HG03045 (cell line): ENCODE measurements at regions not wholly inside any gene's neighbourhood (a gene's known extent, or its start where the extent isn't known, plus 50 kb on each side); places are given as distances from the start of the nearest gene placed in this dataset.
A peak's percentile ranks its signal among the peaks of the same experiment; 100 is the strongest.

ENCODE experiments used
- ATAC-seq: cut with Tn5 transposase; IDR thresholded peaks from one replicate; pipeline ENCODE4 v1.9.1; 2021; ENCODE audit warnings: mild to moderate bottlenecking, moderate library complexity; ENCODE audit not compliant: unreplicated experiment

DNA sequence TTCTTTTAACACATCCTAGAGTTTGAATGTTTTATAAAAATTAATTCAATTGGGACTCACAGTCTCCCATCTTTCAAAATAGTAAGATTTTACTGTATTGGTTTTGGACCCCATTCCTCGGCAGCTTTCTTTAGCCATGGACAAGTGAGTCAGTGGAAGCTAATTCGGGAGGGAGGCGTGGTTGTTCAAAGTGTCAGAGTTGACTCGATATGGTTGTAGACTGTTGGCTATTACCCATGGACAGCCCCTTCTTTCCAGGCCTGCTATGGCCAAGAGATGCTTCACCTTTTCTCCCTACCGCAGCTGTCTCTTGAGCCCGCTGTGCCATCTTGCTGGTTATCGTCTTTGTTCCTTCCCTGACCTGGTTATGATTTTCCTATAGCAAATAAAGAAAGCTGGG is 243.0 kb downstream of the CD83 start:
- no peak for ATAC-seq

DNA sequence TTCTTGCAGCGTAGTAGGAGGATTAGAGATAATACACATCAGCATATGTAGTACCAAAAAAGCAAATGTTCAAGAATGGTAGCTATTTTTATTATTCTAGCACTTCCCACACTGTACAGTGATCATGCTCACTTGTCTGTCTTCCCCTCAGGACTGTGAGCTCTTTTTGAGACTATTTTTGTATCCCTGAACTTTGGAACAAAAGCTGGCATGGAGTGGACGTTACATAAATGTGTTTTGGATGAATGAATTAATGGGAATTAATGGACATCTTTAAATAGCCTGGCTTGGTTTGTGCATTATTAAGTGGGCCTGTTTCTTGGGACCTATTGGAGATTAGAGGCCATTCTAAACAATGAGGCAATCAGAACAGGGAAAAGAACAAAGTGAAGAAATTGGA is 243.7 kb downstream of the CD83 start:
- ATAC-seq = no peak

DNA sequence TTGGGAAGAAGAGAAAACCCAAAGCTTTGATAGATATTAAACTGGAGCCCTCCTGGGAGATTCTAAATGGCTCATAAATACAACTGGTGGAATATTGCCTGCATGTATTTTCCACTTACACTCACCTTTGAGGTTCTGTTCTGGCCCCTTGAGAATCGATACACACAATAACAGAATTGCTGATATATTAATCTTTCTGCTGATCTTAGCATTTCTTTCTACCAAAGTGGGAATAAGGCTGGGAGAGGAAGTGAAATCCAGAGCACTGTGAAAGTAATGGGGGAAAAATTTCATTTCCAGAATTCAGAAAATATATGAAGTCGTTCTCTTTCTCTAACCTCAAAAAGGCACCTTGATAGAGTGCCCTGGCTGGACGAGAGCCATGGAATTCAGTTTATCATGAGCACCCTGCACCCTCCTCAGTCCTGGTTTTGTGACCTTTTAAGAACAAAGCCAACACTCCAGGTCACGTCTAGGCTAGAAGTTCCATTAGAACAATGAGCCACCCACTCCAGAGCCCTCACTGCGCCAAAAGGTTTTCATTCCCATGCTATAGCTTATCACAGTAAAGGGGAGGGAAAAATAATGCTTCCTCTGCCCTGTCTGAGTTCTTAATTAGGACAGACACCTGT is 244.5 kb downstream of the CD83 start:
- ATAC-seq = no peak

DNA sequence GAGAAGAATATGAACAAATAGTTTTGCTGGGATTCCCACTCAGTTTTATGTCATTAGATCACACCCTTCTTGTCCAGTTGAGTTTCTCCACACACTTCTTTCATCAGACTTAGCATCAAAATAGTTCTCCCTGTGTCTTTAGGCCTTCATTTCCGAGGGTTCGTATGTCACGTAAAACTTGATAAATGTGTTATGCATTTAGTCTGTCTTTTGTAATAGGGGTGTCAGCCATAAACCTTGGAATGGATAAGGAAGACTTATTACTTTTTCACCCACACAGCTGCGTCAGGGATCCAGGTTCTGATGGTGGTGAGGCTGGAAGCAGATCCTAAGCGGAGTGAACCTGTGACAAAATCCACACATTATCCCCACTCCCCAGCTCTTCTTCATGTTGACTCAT is 246.8 kb downstream of the CD83 start:
- ATAC-seq = no peak

- ATAC-seq = no peak
Observed at GRCh38 chr6:14365393-14365792, 247.8 kb downstream of the CD83 start.

DNA sequence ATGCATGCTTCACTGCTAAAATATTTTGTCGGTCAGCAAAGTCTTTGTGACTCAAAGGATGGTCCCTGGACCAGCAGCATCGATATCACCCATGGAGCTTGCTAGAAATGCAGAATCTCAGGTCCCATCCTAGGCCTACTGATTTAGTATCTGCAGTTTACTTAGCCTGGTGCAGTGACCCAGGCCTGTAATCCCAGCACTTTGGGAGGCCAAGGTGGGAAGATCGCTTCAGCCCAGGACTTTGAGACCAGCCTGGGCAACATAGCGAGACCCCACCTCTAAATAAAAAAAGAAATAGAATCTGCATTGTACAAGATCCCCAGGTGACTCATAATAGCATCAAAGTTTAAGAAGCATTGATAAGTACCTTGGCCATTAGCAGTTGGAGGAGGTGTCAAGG is 248.7 kb downstream of the CD83 start:
- no peak for ATAC-seq

DNA sequence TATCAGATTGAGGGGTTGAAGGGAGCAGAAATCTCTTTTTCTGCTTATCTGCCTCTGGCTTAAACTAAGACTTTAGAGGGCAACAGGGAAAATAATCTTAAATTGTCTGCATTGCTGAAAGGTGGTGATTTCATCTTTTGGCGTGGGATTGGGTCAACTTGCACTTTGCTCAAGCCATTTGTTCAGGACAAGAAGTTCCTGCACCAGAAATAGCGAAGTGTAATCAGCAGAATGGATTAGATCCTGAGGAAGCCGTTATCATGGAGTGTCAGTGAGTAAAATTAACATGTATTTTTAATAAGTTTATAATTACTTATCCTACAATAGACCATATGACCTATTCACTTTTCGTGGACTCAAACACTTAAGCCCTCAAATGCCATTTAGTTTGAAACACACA is 249.3 kb downstream of the CD83 start:
- ATAC-seq = no peak

DNA sequence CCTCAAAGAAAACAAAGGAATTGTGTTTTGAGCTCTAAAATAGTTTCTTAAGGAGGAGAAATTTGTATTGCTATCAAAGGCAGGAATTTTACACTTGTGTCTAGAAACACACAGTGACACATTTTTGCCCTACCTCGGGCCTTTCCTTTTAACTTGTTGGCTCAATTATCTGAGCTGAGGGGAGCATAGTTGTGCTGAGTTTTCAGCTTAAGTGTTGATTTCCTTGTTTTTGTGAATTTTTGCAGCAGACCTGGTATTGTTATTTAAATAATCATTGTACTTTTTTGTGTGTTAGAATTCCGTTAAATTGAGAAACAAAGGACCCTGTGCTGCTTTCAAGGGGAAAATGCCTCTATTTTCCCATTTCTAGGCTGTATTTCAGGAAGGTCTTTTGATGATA is 249.7 kb downstream of the CD83 start:
- ATAC-seq = no peak

DNA sequence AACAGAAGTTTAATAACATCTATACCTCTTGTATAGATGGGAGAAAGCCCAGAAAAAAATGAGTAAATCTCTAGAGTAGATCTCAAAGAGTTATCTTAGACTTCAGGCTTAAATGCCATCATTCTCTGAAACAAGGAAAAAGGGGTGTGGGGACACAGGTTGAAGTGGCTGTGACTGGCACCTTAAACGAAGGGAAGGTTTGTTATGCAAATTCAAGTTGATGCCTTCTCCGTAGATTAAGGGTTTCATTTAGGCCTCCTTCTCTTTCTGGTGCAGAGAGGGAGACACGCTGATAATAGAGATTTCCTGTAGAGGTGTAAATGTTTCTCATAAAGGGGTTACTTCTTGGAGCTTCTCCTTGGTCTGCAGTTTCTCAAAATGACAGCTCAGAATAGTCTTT is 252.1 kb downstream of the CD83 start:
- no peak for ATAC-seq

- ATAC-seq = no peak
Observed at GRCh38 chr6:14371530-14371929, 254.0 kb downstream of the CD83 start.

DNA sequence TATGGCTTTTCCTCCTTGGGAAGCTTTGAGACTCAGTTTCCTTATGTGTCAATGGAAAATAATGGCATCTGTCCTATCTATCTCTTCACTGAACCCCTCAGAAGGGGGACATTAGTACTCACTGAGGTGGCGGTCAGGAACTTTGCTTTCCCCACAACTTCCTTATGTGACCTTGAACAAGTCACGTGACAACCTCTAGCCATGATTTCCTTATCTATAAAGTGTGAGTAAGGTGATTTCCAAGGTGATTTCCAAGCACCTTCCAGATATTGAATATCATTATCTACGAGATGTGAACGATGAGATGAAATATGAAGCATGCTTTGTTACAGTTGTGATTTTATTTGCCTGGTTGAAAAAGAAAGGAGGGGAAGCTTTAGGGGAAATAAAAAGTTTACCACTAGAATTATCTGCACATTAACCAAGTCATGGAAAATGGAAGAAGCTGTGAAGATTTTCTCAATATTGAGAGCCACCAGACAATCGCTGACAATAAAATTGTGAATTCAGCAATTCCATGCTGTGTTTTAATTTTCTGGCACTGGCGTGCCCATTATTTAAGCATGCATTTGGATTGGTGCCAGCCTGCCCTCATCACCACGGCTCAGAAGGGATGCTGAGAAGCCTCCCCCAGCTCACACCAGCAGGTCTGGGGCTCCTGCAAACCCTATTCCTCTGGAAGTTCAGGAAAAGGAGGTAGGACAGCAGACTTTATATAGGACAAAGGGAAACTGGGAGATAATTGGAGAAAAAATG is 255.3 kb downstream of the CD83 start:
- ATAC-seq = no peak

- no peak for ATAC-seq
Observed at GRCh38 chr6:14373648-14374437, 256.3 kb downstream of the CD83 start.

DNA sequence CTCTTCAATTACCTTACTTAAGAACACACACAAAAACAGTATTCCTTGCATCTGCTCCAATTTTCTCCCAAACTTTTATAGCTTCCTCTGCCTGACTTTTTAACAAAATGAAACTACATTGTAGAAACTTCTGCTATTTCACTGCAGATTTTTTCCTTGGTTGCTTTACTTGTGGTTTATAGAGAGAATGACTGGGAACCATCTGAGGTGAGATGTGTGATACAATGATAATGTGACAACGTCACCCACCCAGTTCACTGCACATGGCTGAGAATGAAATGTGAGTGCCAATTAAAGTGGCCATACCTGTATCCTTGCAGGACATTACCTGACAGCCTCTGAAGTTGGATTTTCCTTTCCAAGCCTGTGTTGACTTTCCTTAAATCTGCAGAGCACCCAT is 258.4 kb downstream of the CD83 start:
- no peak for ATAC-seq

DNA sequence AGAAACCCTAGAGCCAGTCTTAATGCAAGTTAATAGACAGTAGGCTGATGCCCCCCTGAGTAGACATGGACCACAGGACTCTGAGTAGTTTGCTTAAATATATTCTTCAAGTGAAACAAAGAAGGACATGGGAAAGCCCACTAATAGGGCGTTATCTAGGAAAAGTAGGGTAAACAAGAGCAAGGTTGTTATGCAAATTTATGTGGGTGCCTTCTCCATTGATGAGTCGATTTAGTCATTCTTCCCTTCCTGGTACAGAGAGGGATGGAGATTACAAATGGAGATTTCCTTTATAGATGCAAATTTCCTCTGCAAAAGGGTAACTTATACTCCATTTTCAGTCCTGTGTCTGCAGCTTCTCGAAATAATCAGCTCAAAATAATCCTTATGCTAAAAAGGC is 262.0 kb downstream of the CD83 start:
- ATAC-seq = no peak

GRCh38 chr6:14380086-14380820 is 262.7 kb downstream of the CD83 start:
- no peak for ATAC-seq

- ATAC-seq = no peak
Observed at GRCh38 chr6:14380901-14381828, 263.6 kb downstream of the CD83 start.

- peak; percentile 65 for ATAC-seq
Observed at GRCh38 chr6:14381829-14382677, 264.5 kb downstream of the CD83 start.

DNA sequence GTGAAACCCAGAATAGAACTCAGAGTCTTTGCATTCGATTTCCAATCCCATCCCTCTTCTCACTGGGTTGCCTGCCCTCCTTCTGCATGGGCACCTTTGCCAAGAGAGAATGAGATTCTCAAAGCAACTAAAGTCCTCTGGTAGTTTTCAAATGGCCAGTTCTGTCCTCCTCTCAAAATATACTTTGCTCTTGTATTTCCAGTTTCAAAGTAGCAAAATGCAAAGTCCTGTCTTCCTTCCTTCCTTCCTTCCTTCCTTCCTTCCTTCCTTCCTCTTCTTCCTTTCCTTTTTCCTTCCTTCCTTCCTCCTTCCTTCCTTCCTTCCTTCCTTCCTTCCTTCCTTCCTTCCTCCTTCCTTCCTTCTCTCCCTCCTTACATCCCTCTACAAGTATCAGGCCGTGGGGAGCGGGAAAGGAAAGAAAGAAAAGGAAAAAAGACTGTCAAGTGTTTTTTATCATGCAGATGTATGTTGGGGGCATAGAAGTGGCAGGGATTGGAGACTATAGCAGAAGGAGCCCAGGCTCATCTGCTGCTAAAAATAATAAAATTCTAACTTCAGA is 265.2 kb downstream of the CD83 start:
- ATAC-seq = no peak
